ENCODE measurements at regions not wholly inside any gene's neighbourhood (a gene's known extent, or its start where the extent isn't known, plus 50 kb on each side); places are given as distances from the start of the nearest gene placed in this dataset.

DNA sequence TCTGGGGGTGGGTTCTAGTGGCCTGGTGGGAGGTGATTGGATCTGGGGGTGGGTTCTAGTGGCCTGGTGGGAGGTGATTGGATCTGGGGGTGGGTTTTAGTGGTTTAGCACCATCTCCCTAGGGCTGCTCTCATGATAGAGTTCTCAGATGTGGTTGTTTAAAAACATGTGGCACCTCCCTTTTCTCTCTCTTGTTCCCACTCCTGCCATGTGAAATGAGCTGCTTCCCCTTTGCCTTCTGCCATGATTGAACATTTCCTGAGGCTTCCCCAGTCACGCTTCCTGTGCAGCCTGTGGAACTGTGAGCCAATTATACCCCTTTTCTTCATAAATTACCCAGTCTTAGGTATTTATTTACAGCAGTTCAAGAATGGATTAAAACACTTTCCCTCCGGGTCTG lies 327.3 kb upstream of the AJAP1 start:
- TF ChIP-seq, protein P1, sequence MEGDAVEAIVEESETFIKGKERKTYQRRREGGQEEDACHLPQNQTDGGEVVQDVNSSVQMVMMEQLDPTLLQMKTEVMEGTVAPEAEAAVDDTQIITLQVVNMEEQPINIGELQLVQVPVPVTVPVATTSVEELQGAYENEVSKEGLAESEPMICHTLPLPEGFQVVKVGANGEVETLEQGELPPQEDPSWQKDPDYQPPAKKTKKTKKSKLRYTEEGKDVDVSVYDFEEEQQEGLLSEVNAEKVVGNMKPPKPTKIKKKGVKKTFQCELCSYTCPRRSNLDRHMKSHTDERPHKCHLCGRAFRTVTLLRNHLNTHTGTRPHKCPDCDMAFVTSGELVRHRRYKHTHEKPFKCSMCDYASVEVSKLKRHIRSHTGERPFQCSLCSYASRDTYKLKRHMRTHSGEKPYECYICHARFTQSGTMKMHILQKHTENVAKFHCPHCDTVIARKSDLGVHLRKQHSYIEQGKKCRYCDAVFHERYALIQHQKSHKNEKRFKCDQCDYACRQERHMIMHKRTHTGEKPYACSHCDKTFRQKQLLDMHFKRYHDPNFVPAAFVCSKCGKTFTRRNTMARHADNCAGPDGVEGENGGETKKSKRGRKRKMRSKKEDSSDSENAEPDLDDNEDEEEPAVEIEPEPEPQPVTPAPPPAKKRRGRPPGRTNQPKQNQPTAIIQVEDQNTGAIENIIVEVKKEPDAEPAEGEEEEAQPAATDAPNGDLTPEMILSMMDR (IDR thresholded peaks at IDR 0.05), result no peak
- DNase-seq, result no peak

DNA sequence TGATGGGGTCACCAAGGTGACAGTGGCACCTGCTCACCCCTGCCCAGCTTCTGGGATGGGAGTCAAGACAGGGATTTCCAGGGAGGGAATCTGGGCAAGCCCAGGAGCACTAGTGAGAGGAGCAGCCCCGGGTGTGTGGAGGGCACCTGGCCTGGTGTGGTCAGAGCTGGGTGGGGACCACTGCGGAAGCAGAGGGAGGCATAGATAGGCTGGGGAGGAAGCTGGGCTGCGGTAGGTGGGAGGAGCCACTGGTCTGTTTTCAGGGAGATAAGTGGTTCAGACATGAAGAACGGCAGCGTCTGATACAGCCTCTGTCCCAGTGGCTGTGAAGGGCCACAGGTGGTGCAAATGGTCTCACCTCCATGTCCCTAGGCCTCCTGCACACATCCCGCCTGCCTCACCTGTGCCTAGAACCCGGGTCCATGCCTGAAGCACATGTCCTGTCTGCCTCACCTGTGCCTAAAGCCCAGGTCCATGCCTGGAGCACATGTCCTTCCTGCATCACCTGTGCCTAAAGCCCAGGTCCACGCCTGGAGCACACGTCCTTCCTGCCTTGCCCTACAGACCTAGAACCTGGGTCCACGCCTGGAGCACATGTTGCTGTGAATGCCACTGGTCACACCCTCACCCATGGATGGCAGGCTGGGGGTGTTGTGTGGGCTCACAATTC lies 325.9 kb upstream of the AJAP1 start:
- intact Hi-C loops (cut with DNase I, micrococcal nuclease), result no loop called here

More for the DNA sequence above, 327.3 kb upstream of the AJAP1 start:
- Histone ChIP-seq H3K9me3 (no peaks in the 10 kb centered on the region), H3K4me3 (no peak overlapping the region), H3K4me1 (ENCODE audit: low read depth) (no peaks in the 10 kb centered on the region), H3K36me3 (ENCODE audit: low read depth) (no peaks in the 10 kb centered on the region)
- ATAC-seq, result no peak
- intact Hi-C loops (cut with DNase I, micrococcal nuclease), result no loop called here

DNA sequence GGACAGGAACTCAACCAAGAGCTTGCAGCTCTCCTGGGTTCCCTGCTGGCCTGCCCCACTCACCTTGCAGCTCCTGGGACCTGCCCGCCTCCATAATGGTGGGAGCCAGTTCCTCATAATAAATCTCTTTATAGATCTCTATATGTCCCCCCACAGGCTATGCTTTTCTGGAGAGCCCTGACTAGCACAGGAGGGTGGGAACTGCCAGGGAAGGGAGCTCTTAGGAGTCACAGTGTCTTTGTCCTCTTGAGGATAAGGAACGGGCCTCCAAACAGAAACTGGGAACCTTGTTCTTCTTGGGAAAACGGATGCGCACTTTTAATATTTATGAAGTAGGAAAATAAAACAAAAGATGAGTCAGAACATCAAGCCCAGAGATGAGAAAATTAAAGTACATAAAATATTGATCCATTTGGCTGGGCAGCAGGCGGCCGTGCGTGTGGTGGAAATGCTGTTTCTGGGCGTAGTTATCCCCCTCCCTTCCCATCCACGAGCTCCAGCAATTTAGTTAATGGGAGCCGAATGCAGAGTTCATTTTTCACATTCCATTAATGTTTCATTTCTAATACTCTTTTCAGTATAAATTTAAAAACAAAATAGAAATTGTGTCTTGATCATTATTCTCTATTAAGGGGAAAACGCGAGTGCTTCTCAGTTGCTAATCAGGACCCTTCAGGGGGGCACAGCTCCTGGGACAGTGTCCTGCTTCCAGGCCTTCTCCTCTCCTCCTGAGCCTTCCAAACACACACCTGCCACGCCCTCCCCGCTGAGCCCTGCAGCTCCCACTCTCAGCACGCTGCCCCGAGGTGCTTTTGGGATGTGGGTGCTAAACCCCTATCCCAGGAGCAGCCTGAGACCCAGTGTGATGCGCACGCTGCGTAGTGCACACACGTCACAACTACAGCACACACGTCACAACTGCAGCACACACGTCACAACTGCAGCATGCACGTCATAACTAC lies 323.3 kb upstream of the AJAP1 start:
- Histone ChIP-seq H3K4me3 (no peak overlapping the region), H3K9me3 (no peaks in the 10 kb centered on the region), H3K36me3 (ENCODE audit: low read depth) (no peaks in the 10 kb centered on the region), H3K4me1 (ENCODE audit: low read depth) (no peaks in the 10 kb centered on the region)
- intact Hi-C loops (cut with DNase I, micrococcal nuclease), result no loop called here
- ATAC-seq (no peak), DNase-seq (no peak)
- TF ChIP-seq, protein P1 (IDR thresholded peaks at IDR 0.05), result no peak

More for the DNA sequence above, 325.9 kb upstream of the AJAP1 start:
- Histone ChIP-seq H3K4me1 (ENCODE audit: low read depth) (no peaks in the 10 kb centered on the region), H3K36me3 (ENCODE audit: low read depth) (no peaks in the 10 kb centered on the region), H3K9me3 (no peaks in the 10 kb centered on the region), H3K4me3 (no peak overlapping the region)
- no peak for ATAC-seq
- TF ChIP-seq, protein P1 (IDR thresholded peaks at IDR 0.05), result no peak
- DNase-seq, result no peak

DNA sequence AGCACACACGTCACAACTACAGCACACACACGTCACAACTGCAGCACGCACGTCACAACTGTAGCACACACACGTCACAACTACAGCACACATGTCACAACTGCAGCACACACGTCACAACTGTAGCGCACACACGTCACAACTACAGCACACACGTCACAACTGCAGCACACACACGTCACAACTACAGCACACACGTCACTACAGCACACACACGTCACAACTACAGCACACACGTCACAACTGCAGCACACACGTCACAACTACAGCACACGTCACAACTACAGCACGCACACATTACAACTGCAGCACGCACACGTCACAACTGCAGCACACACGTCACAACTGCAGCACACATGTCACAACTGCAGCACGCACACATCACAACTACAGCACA lies 322.6 kb upstream of the AJAP1 start:
- Histone ChIP-seq H3K4me1 (ENCODE audit: low read depth) (no peaks in the 10 kb centered on the region), H3K9me3 (no peaks in the 10 kb centered on the region), H3K36me3 (ENCODE audit: low read depth) (no peaks in the 10 kb centered on the region), H3K4me3 (no peak overlapping the region)
- no peak for ATAC-seq
- DNase-seq, result no peak
- intact Hi-C loops (cut with DNase I, micrococcal nuclease), result no loop called here
- TF ChIP-seq, protein P1 (IDR thresholded peaks at IDR 0.05), result no peak

DNA sequence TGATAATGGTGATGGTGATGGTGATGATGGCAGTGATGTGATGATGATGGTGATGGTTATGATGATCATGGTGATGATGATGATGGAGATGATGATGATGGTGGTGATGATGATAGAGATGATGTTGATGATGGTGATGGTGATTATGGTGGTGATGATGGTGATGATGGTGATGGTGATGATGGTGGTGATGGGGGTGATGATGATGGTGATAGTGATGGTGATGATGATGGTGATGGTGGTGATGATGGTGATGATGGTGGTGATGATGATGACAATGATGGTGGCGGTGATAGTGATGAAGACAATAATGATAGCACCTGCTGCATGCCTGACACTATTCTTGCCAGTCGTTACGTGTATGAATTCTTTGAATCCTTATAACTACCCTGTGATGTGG lies 317.9 kb upstream of the AJAP1 start:
- ATAC-seq (no peak), DNase-seq (no peak)
- no peaks in the 10 kb centered on the region for H3K36me3 ChIP-seq (ENCODE audit: low read depth)
- intact Hi-C loops (cut with DNase I, micrococcal nuclease), result no loop called here
- no peak overlapping the region for H3K4me3 ChIP-seq
- H3K4me1 ChIP-seq (ENCODE audit: low read depth), result no peaks in the 10 kb centered on the region
- no peaks in the 10 kb centered on the region for H3K9me3 ChIP-seq
- TF ChIP-seq, protein P1 (IDR thresholded peaks at IDR 0.05), result no peak

Measured in mucosa of descending colon (tissue), 3 donors.